ENCODE measurements at regions not wholly inside any gene's neighbourhood (a gene's known extent, or its start where the extent isn't known, plus 50 kb on each side); places are given as distances from the start of the nearest gene placed in this dataset.

GRCh38 chr22:27148886-27149470, 491.6 kb downstream of the MIAT start:
- no peak overlapping the region for H3K27ac ChIP-seq
- no peaks in the 10 kb centered on the region for H3K9me3 ChIP-seq (ENCODE audit: control insufficient read depth, low read length)
- no peak overlapping the region for H3K4me3 ChIP-seq (ENCODE audit: low read depth, low read length)
- no peak overlapping the region for H3K4me2 ChIP-seq (ENCODE audit: low read length)
- no peak overlapping the region for H3K9ac ChIP-seq
- no peaks in the 10 kb centered on the region for H3K79me2 ChIP-seq
- H2AFZ ChIP-seq = no peak overlapping the region
- no peaks in the 10 kb centered on the region for H3K36me3 ChIP-seq (ENCODE audit: control insufficient read depth, insufficient read depth, low read length)
- no peaks in the 10 kb centered on the region for H3K4me1 ChIP-seq
- H3K27me3 ChIP-seq (ENCODE audit: control insufficient read depth, insufficient read depth, low read length) = no peaks in the 10 kb centered on the region
- TF ChIP-seq CTCF (IDR thresholded peaks at IDR 0.05) = no peak

GRCh38 chr22:27149921-27150543, 492.6 kb downstream of the MIAT start:
- no peaks in the 10 kb centered on the region for H3K9me3 ChIP-seq (ENCODE audit: control insufficient read depth, low read length)
- H3K4me3 ChIP-seq (ENCODE audit: low read depth, low read length) = no peak overlapping the region
- no peak overlapping the region for H3K9ac ChIP-seq
- H3K36me3 ChIP-seq (ENCODE audit: control insufficient read depth, insufficient read depth, low read length) = no peaks in the 10 kb centered on the region
- no peak for TF ChIP-seq CTCF (IDR thresholded peaks at IDR 0.05)
- no peaks in the 10 kb centered on the region for H3K79me2 ChIP-seq
- no peak overlapping the region for H3K4me2 ChIP-seq (ENCODE audit: low read length)
- H3K27ac ChIP-seq = no peak overlapping the region
- no peak overlapping the region for H2AFZ ChIP-seq
- no peaks in the 10 kb centered on the region for H3K27me3 ChIP-seq (ENCODE audit: control insufficient read depth, insufficient read depth, low read length)
- no peaks in the 10 kb centered on the region for H3K4me1 ChIP-seq

- Histone ChIP-seq H3K4me2 (ENCODE audit: low read length) (no peak overlapping the region), H2AFZ (no peak overlapping the region), H3K9ac (no peak overlapping the region), H3K9me3 (ENCODE audit: control insufficient read depth, low read length) (no peaks in the 10 kb centered on the region), H3K27me3 (ENCODE audit: control insufficient read depth, insufficient read depth, low read length) (no peaks in the 10 kb centered on the region), H3K79me2 (no peaks in the 10 kb centered on the region), H3K4me3 (ENCODE audit: low read depth, low read length) (no peak overlapping the region), H3K27ac (no peak overlapping the region), H3K4me1 (no peaks in the 10 kb centered on the region), H3K36me3 (ENCODE audit: control insufficient read depth, insufficient read depth, low read length) (no peaks in the 10 kb centered on the region)
- TF ChIP-seq CTCF (IDR thresholded peaks at IDR 0.05) = no peak
Measured at GRCh38 chr22:27150544-27150941, 493.2 kb downstream of the MIAT start.

GRCh38 chr22:27151407-27151806, 494.0 kb downstream of the MIAT start:
- no peak overlapping the region for H2AFZ ChIP-seq
- TF ChIP-seq CTCF (IDR thresholded peaks at IDR 0.05) = no peak
- H3K4me3 ChIP-seq (ENCODE audit: low read depth, low read length) = no peak overlapping the region
- H3K4me2 ChIP-seq (ENCODE audit: low read length) = no peak overlapping the region
- H3K4me1 ChIP-seq = no peaks in the 10 kb centered on the region
- no peaks in the 10 kb centered on the region for H3K36me3 ChIP-seq (ENCODE audit: control insufficient read depth, insufficient read depth, low read length)
- no peak overlapping the region for H3K9ac ChIP-seq
- no peaks in the 10 kb centered on the region for H3K79me2 ChIP-seq
- no peaks in the 10 kb centered on the region for H3K27me3 ChIP-seq (ENCODE audit: control insufficient read depth, insufficient read depth, low read length)
- H3K27ac ChIP-seq = no peak overlapping the region
- H3K9me3 ChIP-seq (ENCODE audit: control insufficient read depth, low read length) = no peaks in the 10 kb centered on the region

- Histone ChIP-seq H3K79me2 (no peaks in the 10 kb centered on the region), H3K4me2 (ENCODE audit: low read length) (no peak overlapping the region), H3K4me1 (no peaks in the 10 kb centered on the region), H3K27ac (no peak overlapping the region), H3K9me3 (ENCODE audit: control insufficient read depth, low read length) (no peaks in the 10 kb centered on the region), H3K36me3 (ENCODE audit: control insufficient read depth, insufficient read depth, low read length) (no peaks in the 10 kb centered on the region), H3K4me3 (ENCODE audit: low read depth, low read length) (no peak overlapping the region), H2AFZ (no peak overlapping the region), H3K9ac (no peak overlapping the region), H3K27me3 (ENCODE audit: control insufficient read depth, insufficient read depth, low read length) (no peaks in the 10 kb centered on the region)
- no peak for TF ChIP-seq CTCF (IDR thresholded peaks at IDR 0.05)
Measured at GRCh38 chr22:27152033-27152432, 494.6 kb downstream of the MIAT start.
